Peyer's patch (tissue), 4 donors: ENCODE measurements at regions not wholly inside any gene's neighbourhood (a gene's known extent, or its start where the extent isn't known, plus 50 kb on each side); places are given as distances from the start of the nearest gene placed in this dataset.

Experiments
- DNase-seq, 3 donors: peaks; one replicate each; pipeline ENCODE4 v3.0.0-alpha.2; 2017 to 2019
- H3K27ac ChIP-seq, 4 donors: fragments of 200-600 bp; sonication (generic); one replicate each; pipeline ENCODE4 v1.5.1; 2016 to 2019
- H3K27me3 ChIP-seq, 2 donors: fragments of 200-600 bp; sonication (generic); one replicate each; pipeline ENCODE4 v1.5.1; 2019
- H3K36me3 ChIP-seq, 3 donors: fragments of 200-600 bp; sonication (generic); one replicate each; pipeline ENCODE4 v1.5.1; 2016 to 2019
- H3K4me1 ChIP-seq, 4 donors: fragments of 200-600 bp; sonication (generic); one replicate each; pipeline ENCODE4 v1.5.1; 2016 to 2019
- H3K4me3 ChIP-seq, 4 donors: fragments of 200-600 bp; sonication (generic); 1 replicate in 3 of 4; 2 replicates in 1 of 4; pipeline ENCODE4 v1.5.1; 2016 to 2019; ENCODE audit warnings: mild to moderate bottlenecking in 1 of 4
- H3K9me3 ChIP-seq, 4 donors: fragments of 200-600 bp; sonication (generic); one replicate each; pipeline ENCODE4 v1.5.1; 2016 to 2019; ENCODE audit warnings: mild to moderate bottlenecking in 1 of 4
- CTCF ChIP-seq, 6 experiments: fragments of 450-650 bp in 4 of 6; fragments of 200-600 bp in 2 of 6; sonication (generic) in 1 of 6; IDR thresholded peaks; one replicate each; pipeline ENCODE4 v1.5.1; 2017 to 2019; ENCODE audit warnings: antibody characterized with exemption in 6 of 6, mild to moderate bottlenecking in 3 of 6, moderate library complexity in 1 of 6
- POLR2A ChIP-seq, 2 donors: fragments of 450-650 bp; IDR thresholded peaks; one replicate each; pipeline ENCODE4 v1.5.1; 2017; ENCODE audit warnings: antibody characterized with exemption in 2 of 2, mild to moderate bottlenecking in 2 of 2, moderate library complexity in 2 of 2

- no peak overlapping the region for H3K27ac ChIP-seq
- no peak for DNase-seq
- H3K27me3 ChIP-seq: no peaks in the 10 kb centered on the region
- H3K9me3 ChIP-seq: no peaks in the 10 kb centered on the region
- no peaks in the 10 kb centered on the region for H3K4me1 ChIP-seq
- TF ChIP-seq POLR2A (IDR thresholded peaks at IDR 0.05) (no peak), CTCF (IDR thresholded peaks at IDR 0.05) (no peak)
- no peaks in the 10 kb centered on the region for H3K36me3 ChIP-seq
- no peak overlapping the region for H3K4me3 ChIP-seq
Measured at GRCh38 chr12:116629480-116629879, 70.3 kb downstream of the MAP1LC3B2 start.

GRCh38 chr12:116628989-116629388 lies 69.8 kb downstream of the MAP1LC3B2 start:
- Histone ChIP-seq H3K36me3 (no peaks in the 10 kb centered on the region), H3K9me3 (no peaks in the 10 kb centered on the region), H3K27ac (no peak overlapping the region), H3K4me3 (no peak overlapping the region), H3K4me1 (no peaks in the 10 kb centered on the region), H3K27me3 (no peaks in the 10 kb centered on the region)
- no peak for TF ChIP-seq POLR2A (IDR thresholded peaks at IDR 0.05)
- no peak for TF ChIP-seq CTCF (IDR thresholded peaks at IDR 0.05)
- DNase-seq: no peak

GRCh38 chr12:116628450-116628793 lies 69.2 kb downstream of the MAP1LC3B2 start:
- H3K27me3 ChIP-seq: no peaks in the 10 kb centered on the region
- H3K36me3 ChIP-seq: no peaks in the 10 kb centered on the region
- H3K9me3 ChIP-seq: no peaks in the 10 kb centered on the region
- TF ChIP-seq CTCF (IDR thresholded peaks at IDR 0.05): no peak
- TF ChIP-seq POLR2A (IDR thresholded peaks at IDR 0.05): no peak
- H3K4me3 ChIP-seq: no peak overlapping the region
- H3K4me1 ChIP-seq: no peaks in the 10 kb centered on the region
- H3K27ac ChIP-seq: no peak overlapping the region
- DNase-seq: no peak
